Stimulated activated CD8-positive, alpha-beta memory T cell treated with anti-CD3 and anti-CD28 coated beads, Interleukin-15, amount 100 ng/mL, for 48 hours (primary cell): ENCODE measurements at regions not wholly inside any gene's neighbourhood (a gene's known extent, or its start where the extent isn't known, plus 50 kb on each side); places are given as distances from the start of the nearest gene placed in this dataset.

Source experiments
- DNase-seq, 2 donors: peaks; one replicate each; pipeline ENCODE4 v3.0.0-alpha.2; 2020; ENCODE audit warnings: low read depth in 2 of 2

DNA sequence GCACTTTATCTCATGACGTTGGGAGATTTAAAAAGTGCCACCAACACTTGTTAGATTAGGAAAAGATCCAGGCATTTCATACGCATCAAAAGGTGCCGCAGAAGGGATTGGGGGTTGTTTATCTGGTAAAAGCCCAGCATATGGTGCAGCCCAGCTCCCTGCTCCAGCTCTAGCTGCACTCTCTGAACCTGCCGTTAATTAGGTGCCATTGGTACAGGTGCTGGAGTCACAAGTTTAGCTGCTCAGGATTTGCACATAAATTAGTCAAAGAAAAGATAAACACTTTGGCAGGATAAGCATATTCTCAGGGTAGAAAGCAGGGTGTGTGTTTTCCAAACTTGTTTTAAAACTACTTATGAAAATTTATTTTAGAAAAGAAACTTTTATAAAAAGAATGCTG is 932.6 kb upstream of the TMEM132C start:
- DNase-seq: no peak

GRCh38 chr12:127334912-127335644 is 931.9 kb upstream of the TMEM132C start:
- DNase-seq: no peak

DNA sequence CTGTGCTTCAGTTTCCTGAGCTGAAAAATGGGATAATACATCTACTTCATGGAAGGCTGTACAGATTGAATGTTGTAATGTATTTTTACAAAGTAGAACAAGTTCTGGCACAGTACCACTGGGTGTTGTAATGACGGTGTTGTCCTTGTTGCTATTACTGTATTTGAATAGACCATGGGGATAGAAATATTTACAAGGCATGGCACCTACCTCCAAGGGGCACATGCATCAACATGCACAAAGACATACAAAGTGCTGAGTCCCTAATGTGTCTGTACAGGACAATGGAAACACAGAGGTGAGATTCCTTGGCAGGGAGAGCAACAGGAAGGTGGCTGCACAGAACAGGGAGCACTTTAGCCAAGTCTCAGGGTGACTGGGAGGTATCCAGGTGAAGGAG is 930.6 kb upstream of the TMEM132C start:
- DNase-seq: no peak

- no peak for DNase-seq
Observed at GRCh38 chr12:127339065-127339464, 927.9 kb upstream of the TMEM132C start.

DNA sequence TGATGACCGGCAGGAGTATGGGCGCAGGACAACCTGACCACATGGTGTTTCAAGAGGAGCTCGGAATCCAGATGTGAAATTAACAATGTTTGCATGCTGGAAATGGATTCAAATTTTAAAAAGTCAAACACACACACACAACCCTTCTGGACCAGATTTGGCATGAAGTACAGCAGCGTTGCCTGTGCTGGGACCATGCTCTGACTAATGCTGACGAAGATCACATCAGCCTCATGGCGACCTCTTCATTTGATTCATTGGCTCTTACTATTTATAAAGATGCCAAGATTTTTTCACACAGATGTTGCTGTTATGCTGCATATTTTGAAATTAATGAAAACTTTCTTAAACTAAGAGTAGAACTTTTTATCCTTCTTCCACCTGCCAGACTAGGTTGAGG is 926.6 kb upstream of the TMEM132C start:
- no peak for DNase-seq

DNA sequence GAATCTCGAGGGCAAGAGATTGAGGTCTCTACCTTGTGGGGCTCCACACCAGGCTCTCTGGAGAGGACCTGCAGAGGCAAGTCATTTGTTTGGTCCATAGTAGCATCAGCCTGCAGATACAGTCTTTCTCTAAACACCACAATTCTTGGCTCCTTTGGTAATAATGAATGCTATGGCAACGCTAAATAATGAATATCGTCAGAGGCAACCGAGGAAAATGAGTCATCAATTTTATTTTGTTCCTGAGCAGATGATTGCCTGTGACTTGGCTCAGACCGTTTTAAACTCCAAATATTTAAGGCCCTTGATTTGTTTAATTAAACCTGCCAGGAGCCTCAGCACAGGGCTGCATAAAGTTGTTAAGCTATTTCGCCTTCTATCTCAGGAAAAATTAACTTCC is 924.1 kb upstream of the TMEM132C start:
- no peak for DNase-seq

- no peak for DNase-seq
Observed at GRCh38 chr12:127343940-127344339, 923.0 kb upstream of the TMEM132C start.

GRCh38 chr12:127351481-127352010 is 915.4 kb upstream of the TMEM132C start:
- no peak for DNase-seq

DNA sequence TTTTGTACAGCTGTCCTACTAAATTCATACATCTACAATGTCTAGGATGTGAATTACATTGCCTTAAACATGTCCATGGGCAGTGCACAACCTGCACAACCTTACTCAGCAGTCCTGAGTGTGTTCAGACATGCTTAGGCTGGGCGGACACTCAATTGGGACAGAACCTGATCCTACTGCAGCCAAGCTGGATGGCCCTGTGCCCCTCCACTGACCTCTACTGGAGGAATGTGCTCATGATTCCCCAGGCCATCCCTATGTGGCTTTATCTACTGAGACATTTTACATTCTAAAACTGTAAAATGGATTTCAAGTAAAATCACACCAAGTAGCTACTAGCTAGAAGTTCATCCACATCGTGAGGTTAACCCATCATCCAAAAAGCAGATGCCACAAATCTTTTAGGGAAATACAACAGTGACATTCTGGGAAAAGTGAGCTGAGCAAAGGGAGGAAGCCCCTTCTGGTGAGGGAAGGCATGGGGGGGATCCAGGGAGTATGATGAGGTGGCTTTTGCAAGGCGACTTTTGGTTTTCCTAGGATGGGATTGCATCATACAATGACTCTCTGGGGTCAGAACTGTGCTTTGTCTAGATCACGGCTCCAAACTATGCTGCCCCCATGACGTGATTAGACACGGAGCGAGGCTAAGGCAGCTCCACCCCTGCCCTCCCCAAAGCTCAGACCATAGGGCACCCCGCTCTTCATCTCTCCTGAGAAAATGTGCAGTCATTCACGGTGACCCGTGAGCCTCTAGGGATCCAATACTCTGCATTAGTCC is 911.7 kb upstream of the TMEM132C start:
- DNase-seq: no peak

GRCh38 chr12:127358888-127359287 is 908.1 kb upstream of the TMEM132C start:
- no peak for DNase-seq

DNA sequence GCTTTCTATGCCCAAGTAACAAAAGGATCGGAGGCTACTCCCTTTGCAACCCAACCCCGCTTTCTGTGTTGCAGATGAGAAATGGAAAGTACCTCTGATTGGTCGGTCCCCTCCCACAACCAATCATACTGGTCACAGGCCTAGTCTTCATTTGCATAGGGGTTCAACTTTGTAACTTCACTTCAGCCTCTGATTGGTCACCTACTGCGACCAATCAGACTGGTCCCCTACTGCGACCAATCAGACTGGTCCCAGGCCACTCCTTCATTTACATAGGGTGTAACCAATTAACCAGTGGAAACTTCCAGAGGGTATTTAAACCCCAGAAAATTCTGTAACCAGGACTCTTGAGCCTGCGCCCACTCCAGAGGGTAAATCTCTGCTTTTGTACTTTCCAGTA is 906.4 kb upstream of the TMEM132C start:
- no peak for DNase-seq

DNA sequence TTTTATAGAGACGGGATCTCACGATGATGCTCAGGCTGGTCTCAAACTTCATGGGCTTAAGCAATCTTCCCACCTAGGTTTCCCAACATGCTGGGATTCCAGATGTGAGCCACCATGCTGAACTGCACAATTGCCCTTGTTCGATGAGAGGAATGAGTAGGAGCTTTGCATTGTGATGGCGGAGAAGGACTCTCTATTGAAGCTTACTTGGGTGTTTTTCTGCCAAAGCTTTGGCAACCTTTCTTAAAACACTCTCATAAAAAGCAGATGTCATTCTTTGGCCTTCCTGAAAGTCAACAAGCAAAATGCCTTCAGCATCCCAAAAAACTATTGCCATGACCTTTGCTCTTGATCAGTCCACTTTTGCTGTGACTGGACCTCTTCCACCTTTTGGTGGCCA is 904.8 kb upstream of the TMEM132C start:
- no peak for DNase-seq

- DNase-seq: no peak
Observed at GRCh38 chr12:127363392-127363791, 903.6 kb upstream of the TMEM132C start.

DNA sequence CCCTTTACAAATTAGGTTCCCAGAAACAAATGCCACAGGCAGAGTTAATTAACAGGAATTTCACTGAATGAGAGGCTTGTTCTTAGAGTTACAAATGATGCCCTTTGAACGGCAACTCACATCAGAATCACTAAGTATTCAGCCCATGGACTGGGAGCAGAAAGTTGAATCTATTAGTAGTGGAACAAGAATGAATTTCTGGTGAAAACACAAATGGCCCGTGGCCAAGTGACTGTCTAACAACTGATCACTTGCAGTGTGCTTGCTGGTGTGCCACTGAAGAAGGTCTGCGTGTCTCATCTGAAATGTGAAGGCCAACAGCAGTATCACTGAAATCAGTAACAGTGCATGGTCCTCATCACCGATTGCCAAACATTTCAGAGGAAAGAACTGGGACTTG is 893.4 kb upstream of the TMEM132C start:
- DNase-seq: no peak

GRCh38 chr12:127374447-127374846 is 892.5 kb upstream of the TMEM132C start:
- no peak for DNase-seq

DNA sequence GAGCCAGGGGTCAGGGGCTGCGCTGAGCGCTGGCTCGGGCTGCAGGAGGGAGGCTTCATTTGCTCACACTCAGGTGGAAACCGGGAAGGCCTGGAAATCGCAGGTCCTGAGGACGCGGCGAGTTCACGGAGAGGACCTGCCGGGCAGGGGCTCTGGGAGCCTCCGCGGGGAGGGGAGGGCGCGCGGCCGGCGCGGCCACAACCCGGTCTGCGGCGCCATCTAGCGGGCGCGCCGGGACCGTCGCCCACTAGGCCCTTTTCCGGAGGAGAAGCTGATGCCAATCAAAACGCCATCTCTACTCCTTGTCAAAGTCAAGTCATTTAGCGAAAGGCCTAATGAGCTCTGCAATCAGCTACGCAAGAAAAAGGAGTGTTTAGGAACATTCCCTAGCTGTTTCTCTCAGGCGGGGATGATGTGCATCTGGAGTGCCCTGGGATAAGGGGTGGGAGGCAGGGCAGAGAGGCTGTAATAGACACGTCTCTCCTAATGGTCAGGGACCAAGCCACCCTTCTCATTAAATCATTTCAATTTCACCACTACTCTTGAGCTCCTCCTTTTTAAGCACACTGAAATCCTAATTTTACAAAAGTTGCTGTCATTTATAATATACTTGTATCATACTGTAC is 885.8 kb upstream of the TMEM132C start:
- peak; percentile 8 to 22 for DNase-seq

DNA sequence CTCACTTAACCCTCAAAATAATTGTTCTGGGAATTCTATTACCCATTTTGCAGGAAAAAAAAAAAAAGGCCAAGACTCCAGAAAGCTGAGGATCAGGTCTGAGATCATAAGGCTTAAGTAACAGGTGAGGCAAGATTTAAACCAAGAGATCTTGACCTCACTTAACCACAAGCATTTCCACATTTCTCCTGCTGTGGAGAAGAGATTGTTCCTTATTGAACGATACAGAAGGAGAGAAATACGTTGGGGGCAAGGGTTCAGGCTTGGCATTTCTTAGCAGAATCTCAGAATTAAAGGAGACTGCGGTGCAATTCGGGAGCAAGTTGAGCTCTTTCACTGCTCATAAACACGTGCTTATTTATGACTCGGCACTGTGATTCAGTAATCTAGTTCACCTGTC is 885.3 kb upstream of the TMEM132C start:
- DNase-seq: no peak

GRCh38 chr12:127383281-127383680 is 883.7 kb upstream of the TMEM132C start:
- DNase-seq: no peak

DNA sequence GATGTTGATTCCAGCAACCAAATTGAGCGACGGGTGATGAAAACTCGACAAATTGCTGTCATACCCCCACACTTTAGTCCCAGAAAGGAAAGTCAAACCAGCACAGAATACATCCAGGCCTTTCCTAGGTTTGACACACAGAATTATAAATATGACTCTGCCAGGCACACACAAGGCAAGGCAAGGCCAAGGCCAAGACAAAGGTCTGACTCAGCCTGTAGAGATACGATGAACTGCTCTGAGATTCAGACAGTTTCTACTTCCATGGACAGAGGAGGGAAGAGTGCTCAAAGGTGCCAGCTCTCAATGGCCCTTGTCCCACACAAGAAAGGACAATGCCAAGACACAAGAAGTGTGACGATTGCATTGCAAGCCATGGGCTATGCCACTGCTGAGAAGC is 880.2 kb upstream of the TMEM132C start:
- DNase-seq: no peak

DNA sequence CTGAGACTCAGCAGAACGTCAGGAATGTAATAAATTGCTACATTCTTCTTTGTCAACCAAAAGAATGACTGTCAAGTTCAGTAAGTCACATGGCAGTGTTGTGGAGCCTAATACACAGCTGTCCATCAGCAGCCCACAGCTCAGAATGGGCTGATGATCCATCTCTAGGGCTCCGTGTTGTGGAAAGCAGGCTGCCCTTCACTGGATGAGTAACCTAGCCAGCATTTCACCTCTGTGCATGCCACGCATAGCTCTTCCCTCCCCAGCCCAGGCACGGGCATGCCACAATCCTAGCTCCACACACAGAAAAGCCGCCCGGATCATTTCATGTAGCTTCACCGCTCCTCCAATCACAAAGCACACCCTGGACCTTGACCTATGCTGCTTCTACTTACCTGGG is 878.0 kb upstream of the TMEM132C start:
- DNase-seq: no peak

DNA sequence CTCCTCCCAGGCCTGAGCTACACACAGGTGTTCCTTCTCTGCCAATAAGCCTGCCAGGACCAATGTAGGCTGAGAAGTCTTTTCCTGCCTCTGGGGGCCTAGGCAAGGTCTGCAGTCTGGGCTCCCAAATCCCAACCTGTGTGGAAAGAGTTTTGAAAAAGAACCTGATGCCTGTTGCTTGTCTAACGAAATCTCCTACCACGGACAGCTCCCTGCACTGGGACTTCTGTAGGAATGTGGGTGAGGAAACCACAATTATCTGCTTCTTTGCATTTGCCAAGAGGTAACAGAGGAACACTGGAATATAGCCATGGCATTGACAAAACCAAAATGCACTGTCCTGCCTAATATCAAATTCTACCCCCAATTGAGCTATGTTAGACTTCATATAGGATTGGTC is 877.0 kb upstream of the TMEM132C start:
- no peak for DNase-seq

- DNase-seq: no peak
Observed at GRCh38 chr12:127393465-127393864, 873.5 kb upstream of the TMEM132C start.

GRCh38 chr12:127393896-127394295 is 873.1 kb upstream of the TMEM132C start:
- no peak for DNase-seq
